Tongue (tissue), 1 donor: ENCODE measurements at regions not wholly inside any gene's neighbourhood (a gene's known extent, or its start where the extent isn't known, plus 50 kb on each side); places are given as distances from the start of the nearest gene placed in this dataset. TPM values are rescaled to one million over a fixed set of nuclear protein-coding genes. Genes with fewer than 3 reads are reported as not detected.

Experiments used
- small RNA-seq: library from RNA; depleted of rRNA; stranded (forward); fragments of <200 nt; gene quantifications from one replicate; pipeline ENCODE3, GENCODE V24; 2014; ENCODE audit warnings: low replicate concordance

Small RNA genes lying in the stretch of these regions (small RNA-seq; reads per million reads assigned to genes)
- not detected for gene AC104229.1
